ENCODE measurements at regions not wholly inside any gene's neighbourhood (a gene's known extent, or its start where the extent isn't known, plus 50 kb on each side); places are given as distances from the start of the nearest gene placed in this dataset.

- Histone ChIP-seq H3K27me3 (ENCODE audit: control insufficient read depth, insufficient read depth, low read length) (no peaks in the 10 kb centered on the region), H3K36me3 (ENCODE audit: control insufficient read depth, insufficient read depth, low read length) (no peaks in the 10 kb centered on the region), H3K4me3 (ENCODE audit: low read depth, low read length) (no peak overlapping the region)
- ChIA-PET CTCF (no interaction called here), POLR2A (no interaction called here)
- no peak for TF ChIP-seq CTCF (IDR thresholded peaks at IDR 0.05; ENCODE audit: insufficient read depth, low read depth, low read length)
- DNase-seq (ENCODE audit: low read depth), result no peak
Measured at GRCh38 chr19:28500296-28500695, 712.7 kb downstream of the UQCRFS1 start.

- TF ChIP-seq CTCF (IDR thresholded peaks at IDR 0.05; ENCODE audit: insufficient read depth, low read depth, low read length), result no peak
- Histone ChIP-seq H3K36me3 (ENCODE audit: control insufficient read depth, insufficient read depth, low read length) (no peaks in the 10 kb centered on the region), H3K27me3 (ENCODE audit: control insufficient read depth, insufficient read depth, low read length) (no peaks in the 10 kb centered on the region), H3K4me3 (ENCODE audit: low read depth, low read length) (no peak overlapping the region)
- no peak for DNase-seq (ENCODE audit: low read depth)
- POLR2A ChIA-PET, result no interaction called here
- CTCF ChIA-PET, result no interaction called here
Measured at GRCh38 chr19:28498404-28498976, 714.5 kb downstream of the UQCRFS1 start.

- DNase-seq (ENCODE audit: low read depth), result no peak
- H3K27me3 ChIP-seq (ENCODE audit: control insufficient read depth, insufficient read depth, low read length), result no peaks in the 10 kb centered on the region
- no peak overlapping the region for H3K4me3 ChIP-seq (ENCODE audit: low read depth, low read length)
- H3K36me3 ChIP-seq (ENCODE audit: control insufficient read depth, insufficient read depth, low read length), result no peaks in the 10 kb centered on the region
- ChIA-PET POLR2A (no interaction called here), CTCF (no interaction called here)
- TF ChIP-seq CTCF (IDR thresholded peaks at IDR 0.05; ENCODE audit: insufficient read depth, low read depth, low read length), result no peak
Measured at GRCh38 chr19:28497887-28498286, 715.1 kb downstream of the UQCRFS1 start.

DNA sequence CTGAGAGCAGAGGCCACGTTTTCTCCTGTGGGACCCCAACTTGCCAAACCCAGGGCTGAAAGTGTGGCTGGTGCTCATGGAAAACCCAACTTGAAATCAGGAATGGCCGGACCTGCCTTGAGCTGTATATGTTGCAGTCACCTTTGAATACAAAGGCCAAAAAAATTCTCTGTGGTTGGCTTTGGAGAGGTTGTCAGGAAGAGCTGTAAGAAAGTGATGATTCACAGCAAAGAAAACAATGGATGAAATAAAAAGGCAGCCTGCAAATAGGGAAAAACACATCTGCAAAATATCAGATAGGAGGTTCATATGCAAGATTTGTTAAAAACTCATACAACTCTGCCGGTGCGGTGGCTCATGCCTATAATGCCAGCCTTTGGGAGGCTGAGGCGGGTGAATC, 715.8 kb downstream of the UQCRFS1 start:
- POLR2A ChIA-PET, result no interaction called here

GRCh38 chr19:28495046-28495445, 717.9 kb downstream of the UQCRFS1 start:
- ChIA-PET CTCF (no interaction called here), POLR2A (no interaction called here)
- TF ChIP-seq CTCF (IDR thresholded peaks at IDR 0.05; ENCODE audit: insufficient read depth, low read depth, low read length), result no peak
- no peaks in the 10 kb centered on the region for H3K27me3 ChIP-seq (ENCODE audit: control insufficient read depth, insufficient read depth, low read length)
- no peak for DNase-seq (ENCODE audit: low read depth)
- H3K36me3 ChIP-seq (ENCODE audit: control insufficient read depth, insufficient read depth, low read length), result no peaks in the 10 kb centered on the region
- no peak overlapping the region for H3K4me3 ChIP-seq (ENCODE audit: low read depth, low read length)

More for the DNA sequence above, 715.8 kb downstream of the UQCRFS1 start:
- CTCF ChIA-PET, result no interaction called here
- Histone ChIP-seq H3K4me3 (ENCODE audit: low read depth, low read length) (no peak overlapping the region), H3K27me3 (ENCODE audit: control insufficient read depth, insufficient read depth, low read length) (no peaks in the 10 kb centered on the region), H3K36me3 (ENCODE audit: control insufficient read depth, insufficient read depth, low read length) (no peaks in the 10 kb centered on the region)
- TF ChIP-seq CTCF (IDR thresholded peaks at IDR 0.05; ENCODE audit: insufficient read depth, low read depth, low read length), result no peak
- DNase-seq (ENCODE audit: low read depth), result no peak

All from BJ (cell line).